GM23338 (cell line): ENCODE measurements at regions not wholly inside any gene's neighbourhood (a gene's known extent, or its start where the extent isn't known, plus 50 kb on each side); places are given as distances from the start of the nearest gene placed in this dataset.

Experiments
- ATAC-seq: fragments of 200-7000 bp; cut with Tn5 transposase; 3 replicates; pipeline ENCODE4 v1.9.1; 2020
- DNase-seq: peaks from one replicate; pipeline ENCODE4 v3.0.0-alpha.2; 2015; ENCODE audit warnings: low spot score
- H2AFZ ChIP-seq: fragments of 200-600 bp; sonication (generic); 2 replicates; pipeline ENCODE4 v1.8.0; 2016; ENCODE audit warnings: antibody characterized with exemption, mild to moderate bottlenecking, moderate library complexity
- H3F3A ChIP-seq: fragments of 200-600 bp; sonication (generic); replicated peaks from 2 replicates; pipeline ENCODE4 v1.8.0; 2017; ENCODE audit warnings: antibody characterized with exemption, mixed run types, low read depth
- H3K27ac ChIP-seq: fragments of 200-600 bp; sonication (generic); 2 replicates; pipeline ENCODE4 v1.6.1; 2016; ENCODE audit warnings: low read depth
- H3K27me3 ChIP-seq: fragments of 200-600 bp; sonication (generic); 2 replicates; pipeline ENCODE4 v1.8.0; 2016; ENCODE audit warnings: mild to moderate bottlenecking, mixed run types, moderate library complexity; ENCODE audit not compliant: insufficient read depth
- H3K36me3 ChIP-seq: fragments of 200-600 bp; sonication (generic); 2 replicates; pipeline ENCODE4 v1.8.0; 2016; ENCODE audit warnings: mild to moderate bottlenecking; ENCODE audit not compliant: insufficient read depth
- H3K4me1 ChIP-seq: fragments of 200-600 bp; sonication (generic); 2 replicates; pipeline ENCODE4 v1.8.0; 2016; ENCODE audit warnings: mild to moderate bottlenecking, moderate library complexity; ENCODE audit not compliant: insufficient read depth
- H3K4me2 ChIP-seq: fragments of 200-600 bp; sonication (generic); 2 replicates; pipeline ENCODE4 v1.7.1; 2017; ENCODE audit warnings: mixed run types
- H3K4me3 ChIP-seq: fragments of 200-600 bp; sonication (generic); 2 replicates; pipeline ENCODE4 v1.6.1; 2016; ENCODE audit warnings: mixed run types
- H3K79me2 ChIP-seq: fragments of 200-600 bp; sonication (generic); replicated peaks from 2 replicates; pipeline ENCODE4 v1.8.0; 2017; ENCODE audit warnings: mild to moderate bottlenecking; ENCODE audit not compliant: insufficient read depth
- H3K9me2 ChIP-seq: fragments of 200-600 bp; sonication (generic); 2 replicates; pipeline ENCODE4 v1.8.0; 2017; ENCODE audit not compliant: insufficient read depth
- H4K20me1 ChIP-seq: fragments of 200-600 bp; sonication (generic); replicated peaks from 2 replicates; pipeline ENCODE4 v1.8.0; 2017; ENCODE audit warnings: mild to moderate bottlenecking; ENCODE audit not compliant: insufficient read depth
- H3K27ac Mint-ChIP-seq: 2 replicates; pipeline ENCODE4 v1.8.0; 2020; ENCODE audit warnings: inconsistent platforms, mild to moderate bottlenecking, moderate library complexity, mixed read lengths
- H3K27me3 Mint-ChIP-seq: 3 replicates; pipeline ENCODE4 v1.8.0; 2022; ENCODE audit warnings: low read depth, mild to moderate bottlenecking, moderate library complexity, mixed read lengths, inconsistent platforms; ENCODE audit not compliant: insufficient read depth, poor library complexity
- H3K36me3 Mint-ChIP-seq: 3 replicates; pipeline ENCODE4 v1.8.0; 2021; ENCODE audit warnings: low read depth, mild to moderate bottlenecking, inconsistent platforms, moderate library complexity, mixed read lengths
- H3K4me1 Mint-ChIP-seq: 3 replicates; pipeline ENCODE4 v1.8.0; 2020; ENCODE audit warnings: mild to moderate bottlenecking, inconsistent platforms, mixed read lengths
- H3K4me3 Mint-ChIP-seq: 3 replicates; pipeline ENCODE4 v1.8.0; 2021; ENCODE audit warnings: moderate library complexity, mild to moderate bottlenecking, inconsistent platforms, mixed read lengths
- H3K9me3 Mint-ChIP-seq: 3 replicates; pipeline ENCODE4 v1.8.0; 2020; ENCODE audit warnings: moderate library complexity, mild to moderate bottlenecking, inconsistent platforms, mixed read lengths
- CREB1 ChIP-seq: fragments of 250-450 bp; sonication (Bioruptor Pico); IDR thresholded peaks from 2 replicates; pipeline ENCODE4 v1.5.0; 2020; ENCODE audit warnings: low read depth, mild to moderate bottlenecking, moderate library complexity
- EZH2 ChIP-seq: fragments of 200-600 bp; sonication (generic); IDR thresholded peaks from one replicate; pipeline ENCODE4 v1.8.0; 2017; ENCODE audit warnings: antibody characterized with exemption, mild to moderate bottlenecking, low read depth; ENCODE audit not compliant: unreplicated experiment
- EZH2phosphoT487 ChIP-seq: fragments of 200-600 bp; sonication (generic); IDR thresholded peaks from one replicate; pipeline ENCODE4 v1.8.1; 2018; ENCODE audit warnings: antibody characterized with exemption; ENCODE audit not compliant: unreplicated experiment
- JUNB ChIP-seq: IDR thresholded peaks from one replicate; pipeline ENCODE4 v1.6.1; 2016; ENCODE audit warnings: antibody characterized with exemption; ENCODE audit not compliant: unreplicated experiment
- NANOG ChIP-seq: IDR thresholded peaks from 2 replicates; pipeline ENCODE4 v1.6.1; 2016; ENCODE audit warnings: antibody characterized with exemption, borderline replicate concordance
- POLR2AphosphoS5 ChIP-seq: IDR thresholded peaks from 2 replicates; pipeline ENCODE4 v1.6.1; 2016; ENCODE audit warnings: antibody characterized with exemption, low read depth
- STAT1 ChIP-seq: IDR thresholded peaks from one replicate; pipeline ENCODE4 v1.6.1; 2016; ENCODE audit warnings: antibody characterized with exemption; ENCODE audit not compliant: unreplicated experiment
- ZNF114 ChIP-seq: fragments of 250-450 bp; sonication (Bioruptor Pico); IDR thresholded peaks from 2 replicates; pipeline ENCODE4 v1.5.0; 2020; ENCODE audit warnings: mild to moderate bottlenecking, moderate library complexity
- ZNF331 ChIP-seq: fragments of 250-450 bp; sonication (Bioruptor Pico); IDR thresholded peaks from 2 replicates; pipeline ENCODE4 v1.5.0; 2020; ENCODE audit warnings: low read depth, mild to moderate bottlenecking, moderate library complexity
- ZNF462 ChIP-seq: fragments of 250-450 bp; sonication (Bioruptor Pico); IDR thresholded peaks from 2 replicates; pipeline ENCODE4 v1.5.0; 2020; ENCODE audit warnings: mild to moderate bottlenecking, moderate library complexity
- TF ChIP-seq, protein P1 (sequence below): IDR thresholded peaks from one replicate; pipeline ENCODE4 v1.6.1; 2018; ENCODE audit warnings: antibody characterized with exemption; ENCODE audit not compliant: unreplicated experiment
- TF ChIP-seq, protein P2 (sequence below): IDR thresholded peaks from 2 replicates; pipeline ENCODE4 v1.6.1; 2016; ENCODE audit warnings: antibody characterized with exemption
- TF ChIP-seq, protein P3 (sequence below), 2 experiments: fragments of 200-600 bp in 1 of 2; sonication (generic) in 1 of 2; conservative IDR thresholded peaks; 2 replicates each; pipeline versions ENCODE4 v1.5.1 to v1.6.1; 2016 to 2017; ENCODE audit warnings: antibody characterized with exemption in 2 of 2, low read depth in 2 of 2, mild to moderate bottlenecking in 2 of 2, moderate library complexity in 1 of 2

DNA sequence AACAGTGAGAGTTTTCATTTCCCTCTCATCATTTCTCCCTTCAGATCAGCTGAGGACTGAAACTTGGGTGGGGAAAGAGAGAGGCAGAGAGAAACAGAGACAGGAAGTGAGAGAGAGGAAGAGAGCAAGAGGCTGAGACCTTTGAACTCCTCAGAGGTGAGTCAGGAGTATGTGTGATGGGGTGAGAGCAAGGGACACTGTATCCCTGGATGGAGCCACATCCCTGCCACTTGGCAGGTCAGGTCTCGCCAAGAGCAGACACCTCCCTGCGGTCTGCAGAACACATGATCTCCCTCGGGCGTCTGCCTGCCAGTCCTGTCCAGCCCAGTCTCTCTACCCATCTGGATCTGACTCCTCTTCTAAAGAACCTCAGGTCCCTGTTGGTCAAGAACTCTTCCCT is 62.7 kb upstream of the SYNDIG1 start:
- H3K4me3 ChIP-seq: no peak overlapping the region
- Mint-ChIP-seq H3K27me3 (peaks cover 1% of the 10 kb centered on the region), H3K4me3 (no peak overlapping the region), H3K27ac (no peak overlapping the region), H3K9me3 (no peaks in the 10 kb centered on the region; the same call in 1 of the 3 replicates), H3K36me3 (no peaks in the 10 kb centered on the region), H3K4me1 (no peaks in the 10 kb centered on the region)
- TF ChIP-seq JUNB (no peak), ZNF331 (CRISPR knock-in tag) (no peak), EZH2phosphoT487 (no peak), POLR2AphosphoS5 (no peak), CREB1 (no peak), ZNF114 (CRISPR knock-in tag) (no peak), ZNF462 (CRISPR knock-in tag) (no peak), NANOG (no peak), STAT1 (no peak), EZH2 (no peak)
- TF ChIP-seq, protein P1, sequence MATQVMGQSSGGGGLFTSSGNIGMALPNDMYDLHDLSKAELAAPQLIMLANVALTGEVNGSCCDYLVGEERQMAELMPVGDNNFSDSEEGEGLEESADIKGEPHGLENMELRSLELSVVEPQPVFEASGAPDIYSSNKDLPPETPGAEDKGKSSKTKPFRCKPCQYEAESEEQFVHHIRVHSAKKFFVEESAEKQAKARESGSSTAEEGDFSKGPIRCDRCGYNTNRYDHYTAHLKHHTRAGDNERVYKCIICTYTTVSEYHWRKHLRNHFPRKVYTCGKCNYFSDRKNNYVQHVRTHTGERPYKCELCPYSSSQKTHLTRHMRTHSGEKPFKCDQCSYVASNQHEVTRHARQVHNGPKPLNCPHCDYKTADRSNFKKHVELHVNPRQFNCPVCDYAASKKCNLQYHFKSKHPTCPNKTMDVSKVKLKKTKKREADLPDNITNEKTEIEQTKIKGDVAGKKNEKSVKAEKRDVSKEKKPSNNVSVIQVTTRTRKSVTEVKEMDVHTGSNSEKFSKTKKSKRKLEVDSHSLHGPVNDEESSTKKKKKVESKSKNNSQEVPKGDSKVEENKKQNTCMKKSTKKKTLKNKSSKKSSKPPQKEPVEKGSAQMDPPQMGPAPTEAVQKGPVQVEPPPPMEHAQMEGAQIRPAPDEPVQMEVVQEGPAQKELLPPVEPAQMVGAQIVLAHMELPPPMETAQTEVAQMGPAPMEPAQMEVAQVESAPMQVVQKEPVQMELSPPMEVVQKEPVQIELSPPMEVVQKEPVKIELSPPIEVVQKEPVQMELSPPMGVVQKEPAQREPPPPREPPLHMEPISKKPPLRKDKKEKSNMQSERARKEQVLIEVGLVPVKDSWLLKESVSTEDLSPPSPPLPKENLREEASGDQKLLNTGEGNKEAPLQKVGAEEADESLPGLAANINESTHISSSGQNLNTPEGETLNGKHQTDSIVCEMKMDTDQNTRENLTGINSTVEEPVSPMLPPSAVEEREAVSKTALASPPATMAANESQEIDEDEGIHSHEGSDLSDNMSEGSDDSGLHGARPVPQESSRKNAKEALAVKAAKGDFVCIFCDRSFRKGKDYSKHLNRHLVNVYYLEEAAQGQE: no peak
- TF ChIP-seq, protein P2, sequence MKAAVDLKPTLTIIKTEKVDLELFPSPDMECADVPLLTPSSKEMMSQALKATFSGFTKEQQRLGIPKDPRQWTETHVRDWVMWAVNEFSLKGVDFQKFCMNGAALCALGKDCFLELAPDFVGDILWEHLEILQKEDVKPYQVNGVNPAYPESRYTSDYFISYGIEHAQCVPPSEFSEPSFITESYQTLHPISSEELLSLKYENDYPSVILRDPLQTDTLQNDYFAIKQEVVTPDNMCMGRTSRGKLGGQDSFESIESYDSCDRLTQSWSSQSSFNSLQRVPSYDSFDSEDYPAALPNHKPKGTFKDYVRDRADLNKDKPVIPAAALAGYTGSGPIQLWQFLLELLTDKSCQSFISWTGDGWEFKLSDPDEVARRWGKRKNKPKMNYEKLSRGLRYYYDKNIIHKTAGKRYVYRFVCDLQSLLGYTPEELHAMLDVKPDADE: no peak
- TF ChIP-seq, protein P3, sequence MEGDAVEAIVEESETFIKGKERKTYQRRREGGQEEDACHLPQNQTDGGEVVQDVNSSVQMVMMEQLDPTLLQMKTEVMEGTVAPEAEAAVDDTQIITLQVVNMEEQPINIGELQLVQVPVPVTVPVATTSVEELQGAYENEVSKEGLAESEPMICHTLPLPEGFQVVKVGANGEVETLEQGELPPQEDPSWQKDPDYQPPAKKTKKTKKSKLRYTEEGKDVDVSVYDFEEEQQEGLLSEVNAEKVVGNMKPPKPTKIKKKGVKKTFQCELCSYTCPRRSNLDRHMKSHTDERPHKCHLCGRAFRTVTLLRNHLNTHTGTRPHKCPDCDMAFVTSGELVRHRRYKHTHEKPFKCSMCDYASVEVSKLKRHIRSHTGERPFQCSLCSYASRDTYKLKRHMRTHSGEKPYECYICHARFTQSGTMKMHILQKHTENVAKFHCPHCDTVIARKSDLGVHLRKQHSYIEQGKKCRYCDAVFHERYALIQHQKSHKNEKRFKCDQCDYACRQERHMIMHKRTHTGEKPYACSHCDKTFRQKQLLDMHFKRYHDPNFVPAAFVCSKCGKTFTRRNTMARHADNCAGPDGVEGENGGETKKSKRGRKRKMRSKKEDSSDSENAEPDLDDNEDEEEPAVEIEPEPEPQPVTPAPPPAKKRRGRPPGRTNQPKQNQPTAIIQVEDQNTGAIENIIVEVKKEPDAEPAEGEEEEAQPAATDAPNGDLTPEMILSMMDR (conservative IDR thresholded peaks at IDR 0.05; ENCODE audit: low read depth in 2 of 2): no peak
- no peak for DNase-seq
- no peak for ATAC-seq
- H3K79me2 ChIP-seq: no peaks in the 10 kb centered on the region
- H3K27ac ChIP-seq: no peak overlapping the region
- no peaks in the 10 kb centered on the region for H3K27me3 ChIP-seq
- H3K4me1 ChIP-seq: no peaks in the 10 kb centered on the region
- no peaks in the 10 kb centered on the region for H3K36me3 ChIP-seq
- H4K20me1 ChIP-seq: no peaks in the 10 kb centered on the region
- no peak overlapping the region for H2AFZ ChIP-seq
- H3K4me2 ChIP-seq: no peak overlapping the region
- H3K9me2 ChIP-seq: 0 out of 2 replicates have a peak, but pooled peaks cover 5% of the 10 kb centered on the region
- H3F3A ChIP-seq: no peaks in the 10 kb centered on the region
